ENCODE measurements at regions not wholly inside any gene's neighbourhood (a gene's known extent, or its start where the extent isn't known, plus 50 kb on each side); places are given as distances from the start of the nearest gene placed in this dataset.

GRCh38 chr15:98120561-98120960 lies 160.1 kb downstream of the ARRDC4 start:
- TF ChIP-seq POLR2A (IDR thresholded peaks at IDR 0.05; ENCODE audit: extremely low read depth, insufficient read length) (no peak), CTCF (IDR thresholded peaks at IDR 0.05; ENCODE audit: low read depth, low read length) (no peak), MYC (IDR thresholded peaks at IDR 0.05; ENCODE audit: low read depth, low read length) (no peak), MAX (IDR thresholded peaks at IDR 0.05; ENCODE audit: low read depth, low read length) (no peak)

Measured in NB4 (cell line).